ENCODE measurements at regions not wholly inside any gene's neighbourhood (a gene's known extent, or its start where the extent isn't known, plus 50 kb on each side); places are given as distances from the start of the nearest gene placed in this dataset.

- WGBS, 2 donors, result 93 to 94% methylated on average over 5 of the region's 5 CpGs
- DNase-seq, result no peak
- no peak for ATAC-seq (ENCODE audit: insufficient read depth, low FRiP score)
These were observed 97.2 kb upstream of the CTNNB1 start for GRCh38 chr3:41102053-41102556.

GRCh38 chr3:41102750-41103149 is 96.6 kb upstream of the CTNNB1 start:
- H3K4me1 ChIP-seq (ENCODE audit: control insufficient read depth in 5 of 5, insufficient read depth in 5 of 5, low read length in 5 of 5), result peaks cover 0 to 3% (median 0%) of the 10 kb centered on the region in 5 donors
- 82 to 95% methylated on average over 3 of the region's 3 CpGs for WGBS, 2 donors
- no peak overlapping the region for H3K4me3 ChIP-seq
- no peak overlapping the region for H3K9ac ChIP-seq (ENCODE audit: insufficient read depth in 1 of 2, low read length in 2 of 2)
- no peaks in the 10 kb centered on the region for H3K36me3 ChIP-seq (ENCODE audit: control insufficient read depth in 4 of 4, insufficient read depth in 4 of 4, low read length in 4 of 4)
- no peaks in the 10 kb centered on the region for H3K9me3 ChIP-seq (ENCODE audit: control insufficient read depth in 4 of 4, insufficient read depth in 3 of 4, low read length in 3 of 4)
- no peaks in the 10 kb centered on the region for H3K27me3 ChIP-seq (ENCODE audit: control insufficient read depth in 3 of 3, insufficient read depth in 3 of 3, low read length in 2 of 3)
- peak overlapping the region in 1 of 2 donors; percentile 68 for H3K27ac ChIP-seq (ENCODE audit: low read depth in 1 of 2, low read length in 1 of 2)
- no peak for TF ChIP-seq CTCF (IDR thresholded peaks at IDR 0.05; ENCODE audit: control extremely low read depth, extremely low read depth)
- no peak for ATAC-seq (ENCODE audit: insufficient read depth, low FRiP score)
- DNase-seq, result no peak

More at GRCh38 chr3:41102053-41102556, 97.2 kb upstream of the CTNNB1 start:
- Histone ChIP-seq H3K4me3 (no peak overlapping the region), H3K9me3 (ENCODE audit: control insufficient read depth in 4 of 4, insufficient read depth in 3 of 4, low read length in 3 of 4) (no peaks in the 10 kb centered on the region), H3K36me3 (ENCODE audit: control insufficient read depth in 4 of 4, insufficient read depth in 4 of 4, low read length in 4 of 4) (no peaks in the 10 kb centered on the region), H3K27ac (ENCODE audit: low read depth in 1 of 2, low read length in 1 of 2) (no peak overlapping the region), H3K4me1 (ENCODE audit: control insufficient read depth in 5 of 5, insufficient read depth in 5 of 5, low read length in 5 of 5) (peaks cover 0 to 3% (median 0%) of the 10 kb centered on the region in 5 donors), H3K9ac (ENCODE audit: insufficient read depth in 1 of 2, low read length in 2 of 2) (no peak overlapping the region), H3K27me3 (ENCODE audit: control insufficient read depth in 3 of 3, insufficient read depth in 3 of 3, low read length in 2 of 3) (no peaks in the 10 kb centered on the region)
- TF ChIP-seq CTCF (IDR thresholded peaks at IDR 0.05; ENCODE audit: control extremely low read depth, extremely low read depth), result no peak

GRCh38 chr3:41103200-41103599 is 96.1 kb upstream of the CTNNB1 start:
- Histone ChIP-seq H3K27ac (ENCODE audit: low read depth in 1 of 2, low read length in 1 of 2) (no peak overlapping the region), H3K9ac (ENCODE audit: insufficient read depth in 1 of 2, low read length in 2 of 2) (no peak overlapping the region), H3K4me1 (ENCODE audit: control insufficient read depth in 5 of 5, insufficient read depth in 5 of 5, low read length in 5 of 5) (peaks cover 0 to 3% (median 0%) of the 10 kb centered on the region in 5 donors), H3K27me3 (ENCODE audit: control insufficient read depth in 3 of 3, insufficient read depth in 3 of 3, low read length in 2 of 3) (no peaks in the 10 kb centered on the region), H3K4me3 (no peak overlapping the region), H3K36me3 (ENCODE audit: control insufficient read depth in 4 of 4, insufficient read depth in 4 of 4, low read length in 4 of 4) (no peaks in the 10 kb centered on the region), H3K9me3 (ENCODE audit: control insufficient read depth in 4 of 4, insufficient read depth in 3 of 4, low read length in 3 of 4) (no peaks in the 10 kb centered on the region)
- 84 to 95% methylated on average over 2 of the region's 2 CpGs for WGBS, 2 donors
- DNase-seq (no peak), ATAC-seq (ENCODE audit: insufficient read depth, low FRiP score) (no peak)
- TF ChIP-seq CTCF (IDR thresholded peaks at IDR 0.05; ENCODE audit: control extremely low read depth, extremely low read depth), result no peak

GRCh38 chr3:41104147-41104546 is 95.2 kb upstream of the CTNNB1 start:
- TF ChIP-seq CTCF (IDR thresholded peaks at IDR 0.05; ENCODE audit: control extremely low read depth, extremely low read depth), result no peak
- Histone ChIP-seq H3K36me3 (ENCODE audit: control insufficient read depth in 4 of 4, insufficient read depth in 4 of 4, low read length in 4 of 4) (no peaks in the 10 kb centered on the region), H3K9me3 (ENCODE audit: control insufficient read depth in 4 of 4, insufficient read depth in 3 of 4, low read length in 3 of 4) (no peaks in the 10 kb centered on the region), H3K4me3 (no peak overlapping the region), H3K4me1 (ENCODE audit: control insufficient read depth in 5 of 5, insufficient read depth in 5 of 5, low read length in 5 of 5) (peaks cover 0 to 3% (median 0%) of the 10 kb centered on the region in 5 donors), H3K9ac (ENCODE audit: insufficient read depth in 1 of 2, low read length in 2 of 2) (no peak overlapping the region), H3K27me3 (ENCODE audit: control insufficient read depth in 3 of 3, insufficient read depth in 3 of 3, low read length in 2 of 3) (no peaks in the 10 kb centered on the region), H3K27ac (ENCODE audit: low read depth in 1 of 2, low read length in 1 of 2) (no peak overlapping the region)
- DNase-seq (no peak), ATAC-seq (ENCODE audit: insufficient read depth, low FRiP score) (no peak)
- 80 to 90% methylated on average over 3 of the region's 3 CpGs for WGBS, 2 donors

Data from lung (tissue), 11 donors.